ENCODE measurements at regions not wholly inside any gene's neighbourhood (a gene's known extent, or its start where the extent isn't known, plus 50 kb on each side); places are given as distances from the start of the nearest gene placed in this dataset.

DNA sequence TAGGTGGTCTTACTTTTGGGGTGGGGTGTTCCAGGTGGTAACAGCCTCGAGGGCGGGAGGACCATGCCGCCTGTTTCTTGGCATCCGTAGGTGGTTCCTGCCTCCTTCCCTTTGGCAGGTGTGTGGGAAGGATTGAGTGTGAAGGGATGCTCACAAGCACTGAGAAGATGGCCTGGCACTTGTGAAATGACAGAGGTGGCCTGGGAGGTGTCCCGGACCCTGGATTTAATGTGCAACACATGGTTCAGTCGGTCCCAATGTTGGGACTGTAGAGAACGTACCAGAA, 165.8 kb upstream of the FOXF1 start:
- TF ChIP-seq EZH2 (IDR thresholded peaks at IDR 0.05) (no peak), CTCF (IDR thresholded peaks at IDR 0.05) (no peak), EZH2phosphoT487 (IDR thresholded peaks at IDR 0.05) (no peak)

Measured in neural progenitor cell (in vitro differentiated cells).